ENCODE measurements at regions not wholly inside any gene's neighbourhood (a gene's known extent, or its start where the extent isn't known, plus 50 kb on each side); places are given as distances from the start of the nearest gene placed in this dataset.

- no peak overlapping the region for H3K27ac ChIP-seq
- ATAC-seq (no peak), DNase-seq (no peak)
- no peak overlapping the region for H3K4me3 ChIP-seq
- H3K36me3 ChIP-seq, result no peaks in the 10 kb centered on the region
- H3K4me1 ChIP-seq, result no peaks in the 10 kb centered on the region
- no peak for TF ChIP-seq CTCF (IDR thresholded peaks at IDR 0.05)
- H3K27me3 ChIP-seq, result no peaks in the 10 kb centered on the region
- H3K9me3 ChIP-seq, result no peaks in the 10 kb centered on the region
- intact Hi-C loops (cut with DNase I), result no loop called here
Observed at GRCh38 chr9:29637471-29638237, 2064.4 kb upstream of the C9orf72 start.

GRCh38 chr9:29640507-29640906 is 2067.2 kb upstream of the C9orf72 start:
- Histone ChIP-seq H3K36me3 (no peaks in the 10 kb centered on the region), H3K4me3 (no peak overlapping the region), H3K27me3 (no peaks in the 10 kb centered on the region), H3K9me3 (no peaks in the 10 kb centered on the region), H3K4me1 (no peaks in the 10 kb centered on the region), H3K27ac (no peak overlapping the region)
- ATAC-seq (no peak), DNase-seq (no peak)
- intact Hi-C loops (cut with DNase I), result no loop called here
- no peak for TF ChIP-seq CTCF (IDR thresholded peaks at IDR 0.05)

GRCh38 chr9:29644514-29644913 is 2071.2 kb upstream of the C9orf72 start:
- DNase-seq (no peak), ATAC-seq (no peak)
- no peaks in the 10 kb centered on the region for H3K36me3 ChIP-seq
- intact Hi-C loops (cut with DNase I), result no loop called here
- H3K9me3 ChIP-seq, result no peaks in the 10 kb centered on the region
- no peak for TF ChIP-seq CTCF (IDR thresholded peaks at IDR 0.05)
- no peak overlapping the region for H3K27ac ChIP-seq
- H3K27me3 ChIP-seq, result no peaks in the 10 kb centered on the region
- no peak overlapping the region for H3K4me3 ChIP-seq
- H3K4me1 ChIP-seq, result no peaks in the 10 kb centered on the region

GRCh38 chr9:29647451-29647850 is 2074.2 kb upstream of the C9orf72 start:
- Histone ChIP-seq H3K4me1 (no peaks in the 10 kb centered on the region), H3K4me3 (no peak overlapping the region), H3K27me3 (no peaks in the 10 kb centered on the region), H3K27ac (no peak overlapping the region), H3K36me3 (no peaks in the 10 kb centered on the region), H3K9me3 (no peaks in the 10 kb centered on the region)
- no peak for TF ChIP-seq CTCF (IDR thresholded peaks at IDR 0.05)
- DNase-seq (no peak), ATAC-seq (no peak)
- intact Hi-C loops (cut with DNase I), result no loop called here

GRCh38 chr9:29648132-29648531 is 2074.9 kb upstream of the C9orf72 start:
- no peak overlapping the region for H3K27ac ChIP-seq
- intact Hi-C loops (cut with DNase I), result no loop called here
- no peaks in the 10 kb centered on the region for H3K9me3 ChIP-seq

More at GRCh38 chr9:29648132-29648531, 2074.9 kb upstream of the C9orf72 start:
- no peak for TF ChIP-seq CTCF (IDR thresholded peaks at IDR 0.05)
- Histone ChIP-seq H3K27me3 (no peaks in the 10 kb centered on the region), H3K36me3 (no peaks in the 10 kb centered on the region), H3K4me3 (no peak overlapping the region), H3K4me1 (no peaks in the 10 kb centered on the region)
- no peak for ATAC-seq
- DNase-seq, result no peak
